H1 (cell line): ENCODE measurements at regions not wholly inside any gene's neighbourhood (a gene's known extent, or its start where the extent isn't known, plus 50 kb on each side); places are given as distances from the start of the nearest gene placed in this dataset.

Experiments
- CBX5 ChIP-seq: fragments of 300-800, 300-1000 bp; sonication (generic); IDR thresholded peaks from 2 replicates; pipeline ENCODE4 v1.7.1; 2016; ENCODE audit warnings: antibody characterized with exemption, low read length, low read depth
- CBX8 ChIP-seq: fragments of 300-800, 300-1000 bp; sonication (generic); IDR thresholded peaks from 2 replicates; pipeline ENCODE4 v1.7.1; 2016; ENCODE audit warnings: low read depth, low read length, borderline replicate concordance
- CHD2 ChIP-seq: IDR thresholded peaks from 2 replicates; pipeline ENCODE4 v1.6.1; 2012; ENCODE audit warnings: low read length, improper control_type of control experiment
- EZH2 ChIP-seq: fragments of 200-600 bp; sonication (generic); IDR thresholded peaks from 2 replicates; pipeline ENCODE4 v1.7.1; 2012; ENCODE audit warnings: low read depth, mild to moderate bottlenecking, moderate library complexity, low read length, inconsistent platforms; ENCODE audit not compliant: severe bottlenecking
- GABPA ChIP-seq: IDR thresholded peaks from 2 replicates; pipeline ENCODE4 v1.6.1; 2011; ENCODE audit warnings: mild to moderate bottlenecking, low read length, moderate library complexity, borderline replicate concordance; ENCODE audit not compliant: insufficient read depth
- POLR2A ChIP-seq, 2 experiments: IDR thresholded peaks; 1 replicate in 1 of 2; 2 replicates in 1 of 2; pipeline ENCODE4 v1.6.1; 2011; ENCODE audit warnings: low read depth in 2 of 2, low read length in 2 of 2, mild to moderate bottlenecking in 2 of 2; ENCODE audit errors: control extremely low read depth in 1 of 2
- POLR2AphosphoS5 ChIP-seq: IDR thresholded peaks from 2 replicates; pipeline ENCODE4 v1.6.1; 2011; ENCODE audit warnings: low read depth, low read length
- RAD21 ChIP-seq, 2 experiments: IDR thresholded peaks in 1 of 2; conservative IDR thresholded peaks in 1 of 2; 2 replicates each; pipeline ENCODE4 v1.6.1; 2011; ENCODE audit warnings: low read depth in 2 of 2, low read length in 2 of 2, improper control_type of control experiment in 1 of 2, inconsistent platforms in 1 of 2, mild to moderate bottlenecking in 1 of 2, moderate library complexity in 1 of 2
- RBBP5 ChIP-seq: IDR thresholded peaks from 2 replicates; pipeline ENCODE4 v1.7.1; 2012; ENCODE audit warnings: low read depth, mild to moderate bottlenecking, inconsistent platforms, low read length, moderate library complexity, borderline replicate concordance
- SP2 ChIP-seq: IDR thresholded peaks from 2 replicates; pipeline ENCODE4 v1.6.1; 2012; ENCODE audit warnings: mild to moderate bottlenecking, low read length, inconsistent platforms
- TF ChIP-seq, protein P1 (sequence below), 3 experiments: IDR thresholded peaks; 1 replicate in 2 of 3; 2 replicates in 1 of 3; pipeline versions ENCODE4 v1.5.1 to v1.6.1; 2011; ENCODE audit warnings: low read length in 3 of 3, mild to moderate bottlenecking in 3 of 3, inconsistent platforms in 2 of 3, low read depth in 1 of 3, moderate library complexity in 1 of 3; ENCODE audit not compliant: insufficient read depth in 1 of 3; ENCODE audit errors: control extremely low read depth in 1 of 3

DNA sequence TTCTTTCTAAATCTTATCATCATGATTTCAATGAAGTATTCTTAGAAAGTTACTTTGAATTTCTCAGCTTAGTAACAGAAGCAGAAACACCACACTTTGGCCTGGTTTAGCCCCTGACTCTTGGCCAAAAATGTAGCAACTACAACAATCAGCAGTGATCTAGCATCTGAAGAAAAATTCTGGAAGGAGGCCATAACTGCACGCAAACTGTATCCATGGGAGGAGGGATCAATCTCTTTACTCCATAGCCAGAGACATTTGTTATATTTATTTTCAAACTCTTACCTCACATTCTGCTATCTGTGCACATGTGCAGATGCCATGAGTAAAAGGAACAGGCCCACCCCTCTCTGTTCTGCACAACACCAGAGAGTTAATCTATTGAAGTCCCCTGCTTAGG lies 251.0 kb upstream of the P2RY1 start:
- TF ChIP-seq GABPA, result no peak
- TF ChIP-seq, protein P1, sequence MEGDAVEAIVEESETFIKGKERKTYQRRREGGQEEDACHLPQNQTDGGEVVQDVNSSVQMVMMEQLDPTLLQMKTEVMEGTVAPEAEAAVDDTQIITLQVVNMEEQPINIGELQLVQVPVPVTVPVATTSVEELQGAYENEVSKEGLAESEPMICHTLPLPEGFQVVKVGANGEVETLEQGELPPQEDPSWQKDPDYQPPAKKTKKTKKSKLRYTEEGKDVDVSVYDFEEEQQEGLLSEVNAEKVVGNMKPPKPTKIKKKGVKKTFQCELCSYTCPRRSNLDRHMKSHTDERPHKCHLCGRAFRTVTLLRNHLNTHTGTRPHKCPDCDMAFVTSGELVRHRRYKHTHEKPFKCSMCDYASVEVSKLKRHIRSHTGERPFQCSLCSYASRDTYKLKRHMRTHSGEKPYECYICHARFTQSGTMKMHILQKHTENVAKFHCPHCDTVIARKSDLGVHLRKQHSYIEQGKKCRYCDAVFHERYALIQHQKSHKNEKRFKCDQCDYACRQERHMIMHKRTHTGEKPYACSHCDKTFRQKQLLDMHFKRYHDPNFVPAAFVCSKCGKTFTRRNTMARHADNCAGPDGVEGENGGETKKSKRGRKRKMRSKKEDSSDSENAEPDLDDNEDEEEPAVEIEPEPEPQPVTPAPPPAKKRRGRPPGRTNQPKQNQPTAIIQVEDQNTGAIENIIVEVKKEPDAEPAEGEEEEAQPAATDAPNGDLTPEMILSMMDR (IDR thresholded peaks at IDR 0.05; ENCODE audit: control extremely low read depth in 1 of 3, insufficient read depth in 1 of 3, low read depth in 1 of 3, low read length in 3 of 3), result no peak
- TF ChIP-seq CHD2, result no peak
- TF ChIP-seq RBBP5, result no peak
- no peak for TF ChIP-seq RAD21 (IDR thresholded peaks at IDR 0.05 in 1 of 2, conservative IDR thresholded peaks at IDR 0.05 in 1 of 2; ENCODE audit: low read depth in 2 of 2, low read length in 2 of 2)
- no peak for TF ChIP-seq POLR2A (IDR thresholded peaks at IDR 0.05; ENCODE audit: control extremely low read depth in 1 of 2, low read depth in 2 of 2, low read length in 2 of 2)
- no peak for TF ChIP-seq CBX5
- no peak for TF ChIP-seq CBX8
- no peak for TF ChIP-seq SP2
- TF ChIP-seq POLR2AphosphoS5, result no peak
- TF ChIP-seq EZH2, result no peak
